Adrenal gland (tissue), 5 donors: ENCODE measurements at regions not wholly inside any gene's neighbourhood (a gene's known extent, or its start where the extent isn't known, plus 50 kb on each side); places are given as distances from the start of the nearest gene placed in this dataset.

ENCODE experiments used
- CTCF ChIP-seq, 6 experiments: fragments of 450-650 bp in 4 of 6; fragments of 200-600 bp in 2 of 6; sonication (generic) in 1 of 6; IDR thresholded peaks; 1 replicate in 5 of 6; 2 replicates in 1 of 6; pipeline versions ENCODE4 v1.5.1 to v1.8.0; 2016 to 2021; ENCODE audit warnings: antibody characterized with exemption in 6 of 6, mild to moderate bottlenecking in 2 of 6, moderate library complexity in 1 of 6
- POLR2A ChIP-seq, 2 donors: fragments of 450-650 bp; IDR thresholded peaks; one replicate each; pipeline ENCODE4 v1.6.1; 2017; ENCODE audit warnings: antibody characterized with exemption in 2 of 2, mild to moderate bottlenecking in 2 of 2, moderate library complexity in 1 of 2
- donor health status: DM: no; HTN: no; CAD: no.

- TF ChIP-seq CTCF (IDR thresholded peaks at IDR 0.05) (no peak), POLR2A (IDR thresholded peaks at IDR 0.05) (no peak)
Measured at GRCh38 chr10:124296813-124297788, 121.6 kb downstream of the OAT start.
